ENCODE measurements at regions not wholly inside any gene's neighbourhood (a gene's known extent, or its start where the extent isn't known, plus 50 kb on each side); places are given as distances from the start of the nearest gene placed in this dataset.

GRCh38 chr4:97359826-97360225 lies 783.5 kb downstream of the STPG2 start:
- Mint-ChIP-seq H3K9me3 (peaks cover 7% of the 10 kb centered on the region), H3K27me3 (ENCODE audit: insufficient read depth) (no peaks in the 10 kb centered on the region), H3K27ac (no peak overlapping the region), H3K36me3 (ENCODE audit: low read depth) (no peaks in the 10 kb centered on the region), H3K4me1 (ENCODE audit: low read depth) (no peaks in the 10 kb centered on the region), H3K4me3 (no peak overlapping the region)
- intact Hi-C loops (cut with micrococcal nuclease) = no loop called here
- DNase-seq (ENCODE audit: low spot score) = no peak

DNA sequence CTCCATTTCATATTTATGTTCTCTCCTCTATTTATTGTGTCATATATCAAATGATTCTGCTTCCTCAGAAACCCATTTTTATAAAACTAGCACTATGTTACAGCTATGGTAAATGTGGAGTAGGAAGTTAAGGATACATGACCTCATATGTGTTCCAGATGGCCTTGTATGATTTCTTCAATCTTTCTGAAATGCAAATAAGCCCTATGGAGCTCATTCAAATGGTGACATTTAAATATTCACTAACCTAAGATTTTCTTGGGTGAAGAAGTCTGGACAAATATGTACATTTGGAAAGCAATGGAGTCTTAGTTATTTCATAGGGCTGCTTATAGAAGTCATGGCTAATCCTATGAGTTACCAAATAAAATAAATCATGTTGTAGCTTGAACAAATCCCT lies 782.5 kb downstream of the STPG2 start:
- intact Hi-C loops (cut with micrococcal nuclease) = no loop called here
- H3K27me3 Mint-ChIP-seq (ENCODE audit: insufficient read depth) = no peaks in the 10 kb centered on the region
- H3K36me3 Mint-ChIP-seq (ENCODE audit: low read depth) = no peaks in the 10 kb centered on the region
- no peak overlapping the region for H3K4me3 Mint-ChIP-seq
- peaks cover 7% of the 10 kb centered on the region for H3K9me3 Mint-ChIP-seq
- DNase-seq (ENCODE audit: low spot score) = no peak
- no peaks in the 10 kb centered on the region for H3K4me1 Mint-ChIP-seq (ENCODE audit: low read depth)
- no peak overlapping the region for H3K27ac Mint-ChIP-seq

DNA sequence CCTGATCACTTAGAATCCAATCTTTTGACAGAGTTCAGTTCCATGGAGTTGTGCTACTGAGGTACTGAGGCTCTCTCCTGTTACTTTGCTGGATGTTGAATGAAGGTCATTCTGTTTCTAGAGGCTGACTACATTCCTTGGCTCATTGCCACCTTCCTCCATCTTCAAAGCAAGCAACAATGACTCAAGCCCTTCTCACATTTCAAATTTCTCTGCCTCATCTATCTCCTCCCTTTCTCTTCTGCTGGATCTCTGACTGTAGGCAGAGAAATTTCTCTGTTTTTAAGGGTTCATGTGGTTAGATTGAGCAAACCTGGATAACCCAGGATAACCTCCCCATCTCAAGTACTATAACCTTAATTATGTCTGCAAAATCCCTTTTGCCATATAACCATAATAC lies 775.4 kb downstream of the STPG2 start:
- no peak overlapping the region for H3K4me3 Mint-ChIP-seq
- no peaks in the 10 kb centered on the region for H3K27me3 Mint-ChIP-seq (ENCODE audit: insufficient read depth)
- no peaks in the 10 kb centered on the region for H3K4me1 Mint-ChIP-seq (ENCODE audit: low read depth)
- H3K36me3 Mint-ChIP-seq (ENCODE audit: low read depth) = no peaks in the 10 kb centered on the region
- intact Hi-C loops (cut with micrococcal nuclease) = no loop called here
- H3K27ac Mint-ChIP-seq = no peak overlapping the region
- peaks cover 5% of the 10 kb centered on the region for H3K9me3 Mint-ChIP-seq
- no peak for DNase-seq (ENCODE audit: low spot score)

DNA sequence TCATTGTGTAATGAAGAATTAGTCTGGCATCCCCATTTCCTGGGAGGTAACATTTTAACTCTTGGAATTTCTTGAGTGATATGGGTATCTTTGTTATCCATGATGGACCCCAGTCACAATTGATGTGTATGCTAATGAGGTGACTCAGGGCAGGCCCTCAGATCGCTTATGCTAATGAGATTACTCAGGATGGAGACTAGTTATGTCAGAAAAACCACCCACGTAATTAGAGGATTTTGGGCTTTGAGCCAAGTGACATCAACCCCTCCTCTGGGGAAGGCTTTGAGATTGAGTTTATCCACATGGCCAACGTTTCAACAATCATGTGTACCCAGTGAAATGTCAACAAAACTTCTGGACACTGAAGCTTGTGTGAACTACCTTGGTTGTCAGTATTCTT lies 772.7 kb downstream of the STPG2 start:
- intact Hi-C loops (cut with micrococcal nuclease) = no loop called here
- no peak overlapping the region for H3K27ac Mint-ChIP-seq
- peaks cover 5% of the 10 kb centered on the region for H3K9me3 Mint-ChIP-seq
- H3K36me3 Mint-ChIP-seq (ENCODE audit: low read depth) = no peaks in the 10 kb centered on the region
- no peak for DNase-seq (ENCODE audit: low spot score)
- no peaks in the 10 kb centered on the region for H3K27me3 Mint-ChIP-seq (ENCODE audit: insufficient read depth)
- no peak overlapping the region for H3K4me3 Mint-ChIP-seq
- no peaks in the 10 kb centered on the region for H3K4me1 Mint-ChIP-seq (ENCODE audit: low read depth)

DNA sequence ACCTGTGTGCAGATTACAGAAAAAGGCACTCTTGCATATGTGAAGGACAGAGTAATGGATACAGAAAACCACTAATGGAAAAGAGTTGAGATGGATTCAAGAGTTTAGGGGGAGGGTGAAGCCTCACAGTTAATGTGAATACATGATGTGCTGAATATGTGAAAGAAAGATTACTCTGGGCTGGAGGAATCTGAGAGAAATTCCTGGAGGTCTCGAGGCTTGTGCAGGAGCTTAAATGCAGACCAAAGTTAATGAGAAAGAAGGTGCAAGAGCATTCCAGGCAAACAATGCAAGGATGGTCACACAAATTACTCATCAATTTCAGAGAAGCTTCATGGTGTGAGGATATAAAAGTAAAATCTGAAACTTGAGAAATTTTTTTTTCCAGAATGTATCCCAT lies 768.8 kb downstream of the STPG2 start:
- no peak for DNase-seq (ENCODE audit: low spot score)
- peaks cover 5% of the 10 kb centered on the region for H3K9me3 Mint-ChIP-seq
- no peaks in the 10 kb centered on the region for H3K4me1 Mint-ChIP-seq (ENCODE audit: low read depth)
- H3K27me3 Mint-ChIP-seq (ENCODE audit: insufficient read depth) = no peaks in the 10 kb centered on the region
- intact Hi-C loops (cut with micrococcal nuclease) = no loop called here
- no peaks in the 10 kb centered on the region for H3K36me3 Mint-ChIP-seq (ENCODE audit: low read depth)
- no peak overlapping the region for H3K27ac Mint-ChIP-seq
- no peak overlapping the region for H3K4me3 Mint-ChIP-seq

DNA sequence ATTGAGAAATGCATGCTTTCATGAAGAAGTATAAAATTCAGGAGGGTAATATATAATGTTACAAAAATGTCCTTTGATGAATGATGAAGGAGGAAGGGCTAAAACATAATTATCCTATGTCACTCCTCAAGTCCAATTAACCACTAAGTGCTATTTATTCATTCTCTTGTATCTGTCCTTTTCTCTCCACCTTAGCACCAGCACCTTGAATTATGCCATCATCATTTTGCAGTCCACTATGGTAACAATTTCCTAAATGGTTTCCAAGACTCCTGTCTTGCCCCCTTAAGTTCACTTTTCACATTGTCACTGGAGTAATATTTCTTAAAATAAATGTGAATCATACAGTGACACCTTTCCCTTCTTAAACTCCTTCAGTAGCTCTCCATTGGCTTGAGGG lies 756.3 kb downstream of the STPG2 start:
- intact Hi-C loops (cut with micrococcal nuclease) = no loop called here
- peaks cover 13% of the 10 kb centered on the region for H3K9me3 Mint-ChIP-seq
- no peaks in the 10 kb centered on the region for H3K36me3 Mint-ChIP-seq (ENCODE audit: low read depth)
- no peak overlapping the region for H3K4me3 Mint-ChIP-seq
- H3K27me3 Mint-ChIP-seq (ENCODE audit: insufficient read depth) = no peaks in the 10 kb centered on the region
- H3K4me1 Mint-ChIP-seq (ENCODE audit: low read depth) = no peaks in the 10 kb centered on the region
- DNase-seq (ENCODE audit: low spot score) = no peak
- H3K27ac Mint-ChIP-seq = no peak overlapping the region

- Mint-ChIP-seq H3K27me3 (ENCODE audit: insufficient read depth) (no peaks in the 10 kb centered on the region), H3K36me3 (ENCODE audit: low read depth) (no peaks in the 10 kb centered on the region), H3K4me1 (ENCODE audit: low read depth) (no peaks in the 10 kb centered on the region), H3K4me3 (no peak overlapping the region), H3K27ac (no peak overlapping the region), H3K9me3 (peaks cover 14% of the 10 kb centered on the region)
- intact Hi-C loops (cut with micrococcal nuclease) = no loop called here
- no peak for DNase-seq (ENCODE audit: low spot score)
These were observed 748.6 kb downstream of the STPG2 start for GRCh38 chr4:97394653-97395052.

- Mint-ChIP-seq H3K27me3 (ENCODE audit: insufficient read depth) (no peaks in the 10 kb centered on the region), H3K36me3 (ENCODE audit: low read depth) (no peaks in the 10 kb centered on the region), H3K27ac (no peak overlapping the region), H3K4me3 (no peak overlapping the region), H3K9me3 (peaks cover 20% of the 10 kb centered on the region), H3K4me1 (ENCODE audit: low read depth) (no peaks in the 10 kb centered on the region)
- no peak for DNase-seq (ENCODE audit: low spot score)
- intact Hi-C loops (cut with micrococcal nuclease) = no loop called here
These were observed 747.2 kb downstream of the STPG2 start for GRCh38 chr4:97396097-97396496.

DNA sequence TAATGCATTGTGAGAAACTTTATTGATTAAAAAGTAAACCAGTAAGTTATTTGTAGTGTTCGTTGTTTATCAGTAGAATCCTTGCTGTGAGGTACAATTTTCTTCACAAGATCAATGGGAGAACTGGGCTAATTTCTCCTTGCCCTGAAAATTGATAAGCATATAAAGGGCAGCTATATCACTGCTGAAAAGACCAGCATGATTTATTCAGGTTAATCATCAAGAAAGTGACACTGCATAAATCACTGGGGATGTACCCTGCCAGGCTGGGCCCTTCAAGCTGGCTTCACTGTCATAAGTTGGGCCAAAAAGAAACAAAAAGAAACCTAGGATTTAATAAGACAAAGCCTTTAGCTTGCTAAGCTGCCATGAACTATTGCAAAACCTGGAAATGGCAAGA lies 746.7 kb downstream of the STPG2 start:
- Mint-ChIP-seq H3K27ac (no peak overlapping the region), H3K36me3 (ENCODE audit: low read depth) (no peaks in the 10 kb centered on the region), H3K4me1 (ENCODE audit: low read depth) (no peaks in the 10 kb centered on the region), H3K27me3 (ENCODE audit: insufficient read depth) (no peaks in the 10 kb centered on the region), H3K4me3 (no peak overlapping the region), H3K9me3 (peaks cover 19% of the 10 kb centered on the region)
- DNase-seq (ENCODE audit: low spot score) = no peak
- intact Hi-C loops (cut with micrococcal nuclease) = no loop called here

DNA sequence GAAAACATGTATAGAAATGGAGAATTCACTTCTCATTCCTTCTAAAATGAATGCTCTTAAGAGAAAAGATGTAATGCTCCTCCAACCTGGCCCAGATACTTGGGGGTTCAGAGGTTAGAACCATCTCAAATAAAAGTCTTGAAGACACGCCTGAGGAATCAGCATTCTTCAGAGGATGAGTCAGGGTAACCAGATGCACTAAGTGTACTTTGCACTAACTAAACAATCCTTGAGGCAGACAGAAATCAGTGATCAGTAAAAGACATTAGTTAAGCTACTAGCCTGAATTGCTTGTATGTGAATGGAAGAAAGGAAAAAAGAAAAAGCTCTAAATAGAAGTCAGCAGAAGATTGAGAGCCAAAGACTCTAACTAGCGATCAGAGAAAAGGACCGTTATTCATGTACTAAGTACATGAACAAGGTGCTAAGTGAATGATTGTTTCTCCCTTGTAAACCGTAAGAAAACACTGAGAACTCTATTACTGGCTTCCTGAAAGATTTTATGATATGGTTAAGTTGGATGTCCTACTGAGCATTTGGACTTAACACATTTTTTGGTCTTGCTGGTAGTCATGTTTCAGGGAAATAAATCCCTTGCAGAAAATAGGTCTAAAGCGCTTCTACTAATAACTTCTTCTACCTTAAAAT lies 738.3 kb downstream of the STPG2 start:
- DNase-seq (ENCODE audit: low spot score) = no peak
- intact Hi-C loops (cut with micrococcal nuclease) = no loop called here
- Mint-ChIP-seq H3K4me1 (ENCODE audit: low read depth) (no peaks in the 10 kb centered on the region), H3K27me3 (ENCODE audit: insufficient read depth) (no peaks in the 10 kb centered on the region), H3K4me3 (no peak overlapping the region), H3K27ac (no peak overlapping the region), H3K9me3 (peaks cover 25% of the 10 kb centered on the region), H3K36me3 (ENCODE audit: low read depth) (no peaks in the 10 kb centered on the region)

GRCh38 chr4:97411356-97411755 lies 731.9 kb downstream of the STPG2 start:
- intact Hi-C loops (cut with micrococcal nuclease) = no loop called here
- H3K36me3 Mint-ChIP-seq (ENCODE audit: low read depth) = no peaks in the 10 kb centered on the region
- H3K27ac Mint-ChIP-seq = no peak overlapping the region
- no peaks in the 10 kb centered on the region for H3K4me1 Mint-ChIP-seq (ENCODE audit: low read depth)
- H3K27me3 Mint-ChIP-seq (ENCODE audit: insufficient read depth) = no peaks in the 10 kb centered on the region
- no peak for DNase-seq (ENCODE audit: low spot score)
- H3K9me3 Mint-ChIP-seq = peaks cover 10% of the 10 kb centered on the region
- no peak overlapping the region for H3K4me3 Mint-ChIP-seq

DNA sequence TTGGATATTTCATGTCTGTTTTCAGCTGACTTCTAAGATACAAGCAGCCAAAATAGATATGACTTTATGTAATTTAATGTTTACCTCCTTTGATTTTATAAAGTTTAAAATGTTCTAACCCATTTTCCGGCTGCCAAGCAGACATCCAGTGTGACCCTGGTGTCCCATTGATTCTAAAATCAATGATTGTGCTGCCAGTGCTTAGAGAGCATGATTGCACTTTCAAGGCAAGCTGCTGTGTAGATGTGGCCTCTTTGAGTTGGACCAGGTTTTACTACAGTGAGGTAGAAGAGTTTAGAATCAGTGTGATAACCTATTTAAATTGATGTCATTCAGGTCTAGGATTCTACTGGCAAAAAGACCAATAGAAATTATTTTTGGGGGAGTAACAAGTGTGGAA lies 730.9 kb downstream of the STPG2 start:
- intact Hi-C loops (cut with micrococcal nuclease) = no loop called here
- DNase-seq (ENCODE audit: low spot score) = no peak
- Mint-ChIP-seq H3K27me3 (ENCODE audit: insufficient read depth) (no peaks in the 10 kb centered on the region), H3K9me3 (peaks cover 5% of the 10 kb centered on the region), H3K27ac (no peak overlapping the region), H3K36me3 (ENCODE audit: low read depth) (no peaks in the 10 kb centered on the region), H3K4me3 (no peak overlapping the region), H3K4me1 (ENCODE audit: low read depth) (no peaks in the 10 kb centered on the region)

DNA sequence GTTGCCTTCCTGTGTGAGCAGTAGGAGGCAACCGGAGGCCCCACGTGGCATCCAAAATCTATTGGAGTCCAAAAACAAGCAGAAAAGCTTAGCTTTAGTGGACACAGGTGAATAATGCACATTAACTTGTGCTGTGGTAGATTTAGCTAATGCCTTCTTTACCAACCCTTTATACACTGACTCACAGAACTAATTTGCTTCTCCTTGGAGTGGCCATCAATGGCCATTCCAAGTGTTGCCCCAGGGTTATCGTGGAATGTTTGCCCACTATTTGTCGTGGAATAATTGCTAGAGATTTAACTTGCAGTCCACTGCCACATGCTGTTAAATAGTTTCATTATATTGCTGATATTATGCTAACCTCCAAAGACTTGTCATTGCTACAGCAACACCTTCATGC lies 729.1 kb downstream of the STPG2 start:
- Mint-ChIP-seq H3K27ac (no peak overlapping the region), H3K4me3 (no peak overlapping the region), H3K36me3 (ENCODE audit: low read depth) (no peaks in the 10 kb centered on the region), H3K27me3 (ENCODE audit: insufficient read depth) (no peaks in the 10 kb centered on the region), H3K4me1 (ENCODE audit: low read depth) (no peaks in the 10 kb centered on the region), H3K9me3 (peaks cover 12% of the 10 kb centered on the region)
- no peak for DNase-seq (ENCODE audit: low spot score)
- intact Hi-C loops (cut with micrococcal nuclease) = no loop called here

- Mint-ChIP-seq H3K36me3 (ENCODE audit: low read depth) (no peaks in the 10 kb centered on the region), H3K4me1 (ENCODE audit: low read depth) (no peaks in the 10 kb centered on the region), H3K9me3 (peaks cover 18% of the 10 kb centered on the region), H3K27me3 (ENCODE audit: insufficient read depth) (no peaks in the 10 kb centered on the region), H3K4me3 (no peak overlapping the region), H3K27ac (no peak overlapping the region)
- intact Hi-C loops (cut with micrococcal nuclease) = no loop called here
- DNase-seq (ENCODE audit: low spot score) = no peak
These were observed 710.7 kb downstream of the STPG2 start for GRCh38 chr4:97432551-97432950.
